Nephron (organoid): ENCODE measurements at regions not wholly inside any gene's neighbourhood (a gene's known extent, or its start where the extent isn't known, plus 50 kb on each side); places are given as distances from the start of the nearest gene placed in this dataset.
A peak's percentile ranks its signal among the peaks of the same experiment; 100 is the strongest.
"Not testable (repeated sequence)": the region's sequence is repeated elsewhere in the genome, so short reads cannot be mapped to it uniquely, and the experiment has no call there.

Experiments used
- H3K27ac Mint-ChIP-seq, 3 experiments: 2 replicates each; pipeline ENCODE4 v1.8.0; 2020; ENCODE audit warnings: mixed read lengths in 3 of 3, mild to moderate bottlenecking in 2 of 3, moderate library complexity in 1 of 3
- H3K27me3 Mint-ChIP-seq: 2 replicates; pipeline ENCODE4 v1.8.0; 2021; ENCODE audit warnings: low read depth, mild to moderate bottlenecking, moderate library complexity, mixed read lengths
- H3K36me3 Mint-ChIP-seq: 2 replicates; pipeline ENCODE4 v1.8.0; 2020; ENCODE audit warnings: low read depth, mixed read lengths
- H3K4me1 Mint-ChIP-seq: 2 replicates; pipeline ENCODE4 v1.8.0; 2020; ENCODE audit warnings: mixed read lengths
- H3K4me3 Mint-ChIP-seq, 3 experiments: 2 replicates each; pipeline ENCODE4 v1.8.0; 2020; ENCODE audit warnings: mild to moderate bottlenecking in 3 of 3, mixed read lengths in 3 of 3, moderate library complexity in 2 of 3
- H3K9me3 Mint-ChIP-seq: 2 replicates; pipeline ENCODE4 v1.8.0; 2020; ENCODE audit warnings: mixed read lengths
- TF ChIP-seq, protein P1 (sequence below), 3 experiments: fragments of 200-600 bp; sonication (generic); IDR thresholded peaks; one replicate each; pipeline ENCODE4 v1.5.0; 2021; ENCODE audit warnings: antibody characterized with exemption in 3 of 3; ENCODE audit not compliant: unreplicated experiment in 3 of 3

DNA sequence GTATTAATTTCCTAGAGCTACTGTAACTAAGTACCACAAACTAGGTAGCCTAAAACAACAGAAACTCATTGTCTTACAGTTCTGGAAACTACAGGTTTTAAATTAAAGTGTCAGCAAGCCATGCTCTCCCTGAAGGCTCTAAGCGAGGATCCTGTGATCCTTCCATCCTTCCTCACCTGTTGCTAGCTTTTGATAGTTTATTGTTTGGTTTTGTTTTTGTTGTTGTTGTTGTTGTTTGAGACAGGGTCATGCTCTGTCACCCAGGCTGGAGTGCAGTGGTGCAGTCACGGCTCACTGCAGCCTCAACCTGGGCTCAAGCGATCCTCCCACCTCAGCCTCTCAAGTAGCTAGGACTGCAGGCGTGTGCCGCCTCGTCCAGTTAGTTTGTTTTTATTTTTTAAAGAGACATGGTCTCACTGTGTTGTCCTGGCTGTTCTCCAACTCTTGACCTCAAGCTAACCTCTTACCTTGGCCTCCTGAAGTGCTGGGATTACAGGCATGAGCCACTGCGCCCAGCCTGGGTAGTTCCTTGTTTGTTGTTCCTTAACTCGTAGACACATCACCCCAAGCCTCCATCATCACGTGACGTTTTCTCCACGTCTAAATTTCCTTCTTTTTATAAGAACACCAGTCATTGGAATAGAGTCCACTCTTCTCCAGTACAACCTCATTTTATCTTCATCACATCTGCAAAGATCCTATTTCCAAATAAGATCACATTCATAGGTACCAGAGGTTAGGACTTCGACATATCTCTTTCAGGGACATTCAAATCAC, 109.1 kb downstream of the AKR1D1 start:
- H3K27me3 Mint-ChIP-seq = no peaks in the 10 kb centered on the region
- H3K4me1 Mint-ChIP-seq = no peaks in the 10 kb centered on the region
- TF ChIP-seq, protein P1, sequence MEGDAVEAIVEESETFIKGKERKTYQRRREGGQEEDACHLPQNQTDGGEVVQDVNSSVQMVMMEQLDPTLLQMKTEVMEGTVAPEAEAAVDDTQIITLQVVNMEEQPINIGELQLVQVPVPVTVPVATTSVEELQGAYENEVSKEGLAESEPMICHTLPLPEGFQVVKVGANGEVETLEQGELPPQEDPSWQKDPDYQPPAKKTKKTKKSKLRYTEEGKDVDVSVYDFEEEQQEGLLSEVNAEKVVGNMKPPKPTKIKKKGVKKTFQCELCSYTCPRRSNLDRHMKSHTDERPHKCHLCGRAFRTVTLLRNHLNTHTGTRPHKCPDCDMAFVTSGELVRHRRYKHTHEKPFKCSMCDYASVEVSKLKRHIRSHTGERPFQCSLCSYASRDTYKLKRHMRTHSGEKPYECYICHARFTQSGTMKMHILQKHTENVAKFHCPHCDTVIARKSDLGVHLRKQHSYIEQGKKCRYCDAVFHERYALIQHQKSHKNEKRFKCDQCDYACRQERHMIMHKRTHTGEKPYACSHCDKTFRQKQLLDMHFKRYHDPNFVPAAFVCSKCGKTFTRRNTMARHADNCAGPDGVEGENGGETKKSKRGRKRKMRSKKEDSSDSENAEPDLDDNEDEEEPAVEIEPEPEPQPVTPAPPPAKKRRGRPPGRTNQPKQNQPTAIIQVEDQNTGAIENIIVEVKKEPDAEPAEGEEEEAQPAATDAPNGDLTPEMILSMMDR (IDR thresholded peaks at IDR 0.05; ENCODE audit: unreplicated experiment in 3 of 3) = no peak
- H3K36me3 Mint-ChIP-seq = peaks cover 4% of the 10 kb centered on the region
- H3K4me3 Mint-ChIP-seq = no peak overlapping the region
- peaks cover 5% of the 10 kb centered on the region for H3K9me3 Mint-ChIP-seq
- H3K27ac Mint-ChIP-seq = no peak overlapping the region

DNA sequence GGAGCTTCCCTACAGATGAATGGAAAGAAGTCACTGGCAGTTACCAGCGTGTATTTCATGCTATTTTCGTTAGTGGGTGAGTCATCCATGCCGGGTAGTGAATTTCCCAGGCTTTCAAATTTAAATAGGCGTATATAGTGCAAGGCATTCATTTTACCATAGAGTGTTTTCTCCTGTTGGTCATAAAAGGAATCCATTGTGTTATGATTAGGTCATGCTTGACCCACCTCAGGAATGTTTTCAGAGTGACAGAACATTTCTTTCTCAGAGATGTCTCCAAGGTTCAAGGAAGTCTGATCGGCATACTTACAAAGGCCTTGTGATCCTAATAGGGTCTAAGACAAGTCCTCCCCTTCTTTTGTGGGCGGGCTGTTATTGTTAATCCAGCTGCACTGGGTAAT, 110.7 kb downstream of the AKR1D1 start:
- H3K27ac Mint-ChIP-seq = peak overlapping the region; percentile 2 to 33 (median 12)
- TF ChIP-seq, protein P1 (IDR thresholded peaks at IDR 0.05; ENCODE audit: unreplicated experiment in 3 of 3) = no peak
- peaks cover 5% of the 10 kb centered on the region for H3K9me3 Mint-ChIP-seq
- no peaks in the 10 kb centered on the region for H3K27me3 Mint-ChIP-seq
- no peak overlapping the region for H3K4me3 Mint-ChIP-seq
- no peaks in the 10 kb centered on the region for H3K4me1 Mint-ChIP-seq
- peaks cover 4% of the 10 kb centered on the region for H3K36me3 Mint-ChIP-seq

DNA sequence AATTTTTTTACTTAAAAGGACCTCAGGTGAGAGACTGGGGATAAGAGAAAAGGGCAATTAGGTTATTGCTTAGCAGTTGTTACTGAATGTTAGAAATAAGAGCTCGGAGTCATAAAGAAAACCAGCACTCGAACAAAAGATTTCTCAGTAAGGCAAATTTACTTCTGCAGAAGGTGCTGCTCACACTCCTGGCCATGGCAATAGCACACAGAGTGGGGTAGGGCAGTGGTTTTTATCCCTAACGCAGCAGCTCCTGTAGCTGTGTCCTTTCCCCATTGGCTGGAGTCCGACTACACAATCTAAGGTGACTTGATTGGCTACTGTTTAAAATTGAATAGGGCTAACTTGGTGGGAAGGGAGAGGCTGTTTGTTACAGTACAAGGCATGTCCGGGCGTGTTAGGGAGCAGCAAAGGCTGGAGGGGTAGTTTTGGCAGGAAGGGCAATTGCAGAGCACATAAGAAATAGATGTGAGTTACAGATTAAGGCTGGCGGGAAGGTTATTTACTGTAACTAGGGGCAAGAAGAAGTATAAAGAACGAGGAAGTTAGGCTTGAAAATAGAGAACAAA, 112.1 kb downstream of the AKR1D1 start:
- H3K4me3 Mint-ChIP-seq = no peak overlapping the region
- H3K4me1 Mint-ChIP-seq = no peaks in the 10 kb centered on the region
- H3K36me3 Mint-ChIP-seq = peaks cover 4% of the 10 kb centered on the region
- H3K27ac Mint-ChIP-seq = peak overlapping the region in 1 of 3 experiments; percentile 76
- peaks cover 5% of the 10 kb centered on the region for H3K9me3 Mint-ChIP-seq
- TF ChIP-seq, protein P1 (IDR thresholded peaks at IDR 0.05; ENCODE audit: unreplicated experiment in 3 of 3) = no peak
- H3K27me3 Mint-ChIP-seq = no peaks in the 10 kb centered on the region

DNA sequence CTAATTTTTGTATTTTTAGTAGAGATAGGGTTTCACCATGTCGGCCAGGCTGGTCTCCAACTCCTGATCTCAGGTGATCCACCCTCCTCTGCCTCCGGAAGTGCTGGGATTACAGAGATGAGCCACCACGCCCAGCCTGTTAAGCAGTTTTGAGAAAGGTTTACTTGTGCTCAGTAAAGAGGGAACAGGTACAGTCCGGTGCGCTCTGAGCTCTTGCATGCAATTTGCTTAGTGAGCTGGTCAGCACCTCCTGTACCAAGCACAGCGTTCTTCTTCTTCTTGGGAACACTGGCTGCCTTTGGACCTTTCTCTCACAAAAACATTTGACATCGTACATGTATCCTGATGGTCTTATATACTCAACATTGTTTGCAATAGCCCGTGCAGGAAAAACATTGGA, 118.3 kb downstream of the AKR1D1 start:
- Mint-ChIP-seq H3K36me3 (no peaks in the 10 kb centered on the region), H3K27ac (peak overlapping the region in 1 of 3 experiments; percentile 31), H3K4me3 (no peak overlapping the region), H3K4me1 (no peaks in the 10 kb centered on the region), H3K9me3 (no peaks in the 10 kb centered on the region), H3K27me3 (no peaks in the 10 kb centered on the region)
- TF ChIP-seq, protein P1 (IDR thresholded peaks at IDR 0.05; ENCODE audit: unreplicated experiment in 3 of 3) = no peak

DNA sequence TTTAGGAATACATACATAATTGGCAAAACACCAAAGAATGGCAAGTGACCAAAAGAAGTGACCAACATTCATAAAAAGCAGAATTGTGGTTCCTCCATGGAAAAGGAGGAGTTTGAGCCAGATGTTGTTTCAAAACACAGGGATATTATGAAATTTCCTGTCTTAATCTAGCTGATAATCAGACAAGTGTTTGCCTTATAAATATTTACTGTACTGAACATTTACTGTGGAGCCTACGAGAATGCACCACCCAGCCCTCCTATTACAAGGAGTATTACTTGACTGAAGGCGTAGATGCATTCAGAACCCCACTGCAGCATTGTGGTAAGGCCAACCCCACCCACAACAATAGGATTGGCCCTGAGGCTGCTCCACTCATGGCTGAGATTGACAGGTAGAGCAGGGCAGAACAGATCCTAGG, 118.9 kb downstream of the AKR1D1 start:
- Mint-ChIP-seq H3K4me1 (no peaks in the 10 kb centered on the region), H3K27me3 (no peaks in the 10 kb centered on the region), H3K4me3 (no peak overlapping the region), H3K9me3 (no peaks in the 10 kb centered on the region), H3K36me3 (no peaks in the 10 kb centered on the region), H3K27ac (no peak overlapping the region)
- TF ChIP-seq, protein P1 (IDR thresholded peaks at IDR 0.05; ENCODE audit: unreplicated experiment in 3 of 3) = no peak

DNA sequence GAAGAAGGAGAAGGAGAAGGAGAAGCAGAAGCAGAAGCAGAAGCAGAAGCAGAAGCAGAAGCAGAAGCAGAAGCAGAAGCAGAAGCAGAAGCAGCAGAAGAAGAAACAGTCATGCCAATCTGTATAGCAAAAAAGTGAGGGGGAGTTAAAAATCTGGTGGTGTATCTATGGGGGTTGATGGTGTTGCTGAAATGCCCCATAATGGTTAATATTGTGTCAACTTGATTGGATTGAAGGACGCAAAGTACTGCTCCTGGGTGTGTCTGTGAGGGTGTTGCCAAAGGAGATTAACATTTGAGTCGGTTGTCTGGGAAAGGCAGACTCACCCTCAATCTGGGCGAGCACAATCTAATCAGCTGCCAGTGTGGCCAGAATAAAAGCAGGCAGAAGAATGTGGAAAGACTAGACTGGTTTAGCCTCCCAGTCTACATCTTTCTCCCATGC, 120.3 kb downstream of the AKR1D1 start:
- not testable (repeated sequence) for H3K9me3 Mint-ChIP-seq, H3K27ac Mint-ChIP-seq, H3K27me3 Mint-ChIP-seq, H3K4me1 Mint-ChIP-seq, H3K4me3 Mint-ChIP-seq, H3K36me3 Mint-ChIP-seq
